ENCODE measurements at regions not wholly inside any gene's neighbourhood (a gene's known extent, or its start where the extent isn't known, plus 50 kb on each side); places are given as distances from the start of the nearest gene placed in this dataset.

DNA sequence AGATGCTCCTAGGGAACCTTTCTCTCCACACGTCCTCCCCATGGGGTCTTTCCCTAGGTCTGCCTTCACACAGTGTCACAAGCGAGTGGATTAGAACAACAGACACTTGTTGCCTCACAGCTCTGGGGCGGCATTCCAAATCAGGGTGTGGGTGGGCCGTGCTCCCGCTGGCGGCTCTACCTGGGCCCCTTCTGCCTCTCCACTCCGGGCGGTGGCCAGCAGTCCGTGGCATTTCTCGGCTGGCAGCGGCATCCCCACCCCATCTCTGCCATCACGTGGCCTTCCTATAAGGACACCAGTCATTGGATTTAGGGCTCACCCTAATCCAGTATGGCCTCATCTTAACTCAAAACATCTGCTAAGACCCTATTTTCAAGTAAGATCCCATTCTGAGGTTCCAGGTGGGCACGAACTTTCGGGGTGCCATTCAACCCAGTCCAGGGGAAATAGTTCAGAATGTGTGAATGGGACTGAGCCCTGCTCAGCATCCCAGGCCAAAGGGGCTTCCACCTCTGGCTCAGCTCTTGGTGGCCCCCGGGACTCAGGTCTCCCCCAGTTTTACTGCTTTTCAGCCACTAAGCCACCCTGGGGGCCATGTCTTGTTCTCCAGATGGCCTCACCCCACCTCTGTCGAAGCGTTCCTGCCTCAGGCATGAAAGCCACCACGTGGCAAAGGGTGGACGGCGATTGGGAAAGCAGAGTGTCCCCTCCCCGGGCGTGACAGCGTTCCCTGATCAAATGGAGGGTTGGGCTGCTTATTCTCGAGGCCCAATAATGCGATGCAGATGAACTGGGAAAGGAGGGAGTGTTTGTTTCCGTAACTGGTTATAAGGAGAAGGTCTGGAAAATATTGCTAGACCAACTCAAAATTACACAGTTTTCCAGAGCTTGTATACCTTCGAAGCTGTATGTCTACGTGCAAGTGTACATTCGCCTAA lies 350.0 kb downstream of the GLRX3 start:
- H3K9me3 Mint-ChIP-seq, result peaks cover 99% of the 10 kb centered on the region

More for the DNA sequence above, 350.0 kb downstream of the GLRX3 start:
- Mint-ChIP-seq H3K4me1 (no peaks in the 10 kb centered on the region), H3K27ac (no peak overlapping the region), H3K27me3 (ENCODE audit: insufficient read depth, low read depth, poor library complexity) (peaks cover 4% of the 10 kb centered on the region), H3K36me3 (ENCODE audit: low read depth) (peaks cover 34% of the 10 kb centered on the region; the same call in 2 of the 3 replicates), H3K4me3 (no peak overlapping the region)
- H4K20me1 ChIP-seq (replicated peaks; ENCODE audit: insufficient read depth), result no peaks in the 10 kb centered on the region
- no peaks in the 10 kb centered on the region for H3K79me2 ChIP-seq (replicated peaks; ENCODE audit: insufficient read depth)
- no peak overlapping the region for H3K4me2 ChIP-seq
- H3K4me3 ChIP-seq, result no peak overlapping the region
- H3K9me2 ChIP-seq (ENCODE audit: insufficient read depth), result no peaks in the 10 kb centered on the region
- DNase-seq (ENCODE audit: low spot score) (no peak), ATAC-seq (no peak)
- no peak overlapping the region for H3K27ac ChIP-seq (ENCODE audit: low read depth)
- H2AFZ ChIP-seq, result no peak overlapping the region
- no peaks in the 10 kb centered on the region for H3K27me3 ChIP-seq (ENCODE audit: insufficient read depth)
- H3K36me3 ChIP-seq (ENCODE audit: insufficient read depth), result no peaks in the 10 kb centered on the region
- H3F3A ChIP-seq (replicated peaks; ENCODE audit: low read depth), result no peaks in the 10 kb centered on the region
- no peak for TF ChIP-seq ZNF331 (CRISPR knock-in tag; IDR thresholded peaks at IDR 0.05; ENCODE audit: low read depth)
- TF ChIP-seq POLR2AphosphoS5 (IDR thresholded peaks at IDR 0.05; ENCODE audit: low read depth), result no peak
- no peak for TF ChIP-seq EZH2phosphoT487 (IDR thresholded peaks at IDR 0.05; ENCODE audit: unreplicated experiment)
- TF ChIP-seq, protein P1, sequence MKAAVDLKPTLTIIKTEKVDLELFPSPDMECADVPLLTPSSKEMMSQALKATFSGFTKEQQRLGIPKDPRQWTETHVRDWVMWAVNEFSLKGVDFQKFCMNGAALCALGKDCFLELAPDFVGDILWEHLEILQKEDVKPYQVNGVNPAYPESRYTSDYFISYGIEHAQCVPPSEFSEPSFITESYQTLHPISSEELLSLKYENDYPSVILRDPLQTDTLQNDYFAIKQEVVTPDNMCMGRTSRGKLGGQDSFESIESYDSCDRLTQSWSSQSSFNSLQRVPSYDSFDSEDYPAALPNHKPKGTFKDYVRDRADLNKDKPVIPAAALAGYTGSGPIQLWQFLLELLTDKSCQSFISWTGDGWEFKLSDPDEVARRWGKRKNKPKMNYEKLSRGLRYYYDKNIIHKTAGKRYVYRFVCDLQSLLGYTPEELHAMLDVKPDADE (IDR thresholded peaks at IDR 0.05), result no peak
- no peak for TF ChIP-seq JUNB (IDR thresholded peaks at IDR 0.05; ENCODE audit: unreplicated experiment)
- TF ChIP-seq, protein P2, sequence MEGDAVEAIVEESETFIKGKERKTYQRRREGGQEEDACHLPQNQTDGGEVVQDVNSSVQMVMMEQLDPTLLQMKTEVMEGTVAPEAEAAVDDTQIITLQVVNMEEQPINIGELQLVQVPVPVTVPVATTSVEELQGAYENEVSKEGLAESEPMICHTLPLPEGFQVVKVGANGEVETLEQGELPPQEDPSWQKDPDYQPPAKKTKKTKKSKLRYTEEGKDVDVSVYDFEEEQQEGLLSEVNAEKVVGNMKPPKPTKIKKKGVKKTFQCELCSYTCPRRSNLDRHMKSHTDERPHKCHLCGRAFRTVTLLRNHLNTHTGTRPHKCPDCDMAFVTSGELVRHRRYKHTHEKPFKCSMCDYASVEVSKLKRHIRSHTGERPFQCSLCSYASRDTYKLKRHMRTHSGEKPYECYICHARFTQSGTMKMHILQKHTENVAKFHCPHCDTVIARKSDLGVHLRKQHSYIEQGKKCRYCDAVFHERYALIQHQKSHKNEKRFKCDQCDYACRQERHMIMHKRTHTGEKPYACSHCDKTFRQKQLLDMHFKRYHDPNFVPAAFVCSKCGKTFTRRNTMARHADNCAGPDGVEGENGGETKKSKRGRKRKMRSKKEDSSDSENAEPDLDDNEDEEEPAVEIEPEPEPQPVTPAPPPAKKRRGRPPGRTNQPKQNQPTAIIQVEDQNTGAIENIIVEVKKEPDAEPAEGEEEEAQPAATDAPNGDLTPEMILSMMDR (conservative IDR thresholded peaks at IDR 0.05; ENCODE audit: low read depth in 2 of 2), result no peak
- TF ChIP-seq, protein P3, sequence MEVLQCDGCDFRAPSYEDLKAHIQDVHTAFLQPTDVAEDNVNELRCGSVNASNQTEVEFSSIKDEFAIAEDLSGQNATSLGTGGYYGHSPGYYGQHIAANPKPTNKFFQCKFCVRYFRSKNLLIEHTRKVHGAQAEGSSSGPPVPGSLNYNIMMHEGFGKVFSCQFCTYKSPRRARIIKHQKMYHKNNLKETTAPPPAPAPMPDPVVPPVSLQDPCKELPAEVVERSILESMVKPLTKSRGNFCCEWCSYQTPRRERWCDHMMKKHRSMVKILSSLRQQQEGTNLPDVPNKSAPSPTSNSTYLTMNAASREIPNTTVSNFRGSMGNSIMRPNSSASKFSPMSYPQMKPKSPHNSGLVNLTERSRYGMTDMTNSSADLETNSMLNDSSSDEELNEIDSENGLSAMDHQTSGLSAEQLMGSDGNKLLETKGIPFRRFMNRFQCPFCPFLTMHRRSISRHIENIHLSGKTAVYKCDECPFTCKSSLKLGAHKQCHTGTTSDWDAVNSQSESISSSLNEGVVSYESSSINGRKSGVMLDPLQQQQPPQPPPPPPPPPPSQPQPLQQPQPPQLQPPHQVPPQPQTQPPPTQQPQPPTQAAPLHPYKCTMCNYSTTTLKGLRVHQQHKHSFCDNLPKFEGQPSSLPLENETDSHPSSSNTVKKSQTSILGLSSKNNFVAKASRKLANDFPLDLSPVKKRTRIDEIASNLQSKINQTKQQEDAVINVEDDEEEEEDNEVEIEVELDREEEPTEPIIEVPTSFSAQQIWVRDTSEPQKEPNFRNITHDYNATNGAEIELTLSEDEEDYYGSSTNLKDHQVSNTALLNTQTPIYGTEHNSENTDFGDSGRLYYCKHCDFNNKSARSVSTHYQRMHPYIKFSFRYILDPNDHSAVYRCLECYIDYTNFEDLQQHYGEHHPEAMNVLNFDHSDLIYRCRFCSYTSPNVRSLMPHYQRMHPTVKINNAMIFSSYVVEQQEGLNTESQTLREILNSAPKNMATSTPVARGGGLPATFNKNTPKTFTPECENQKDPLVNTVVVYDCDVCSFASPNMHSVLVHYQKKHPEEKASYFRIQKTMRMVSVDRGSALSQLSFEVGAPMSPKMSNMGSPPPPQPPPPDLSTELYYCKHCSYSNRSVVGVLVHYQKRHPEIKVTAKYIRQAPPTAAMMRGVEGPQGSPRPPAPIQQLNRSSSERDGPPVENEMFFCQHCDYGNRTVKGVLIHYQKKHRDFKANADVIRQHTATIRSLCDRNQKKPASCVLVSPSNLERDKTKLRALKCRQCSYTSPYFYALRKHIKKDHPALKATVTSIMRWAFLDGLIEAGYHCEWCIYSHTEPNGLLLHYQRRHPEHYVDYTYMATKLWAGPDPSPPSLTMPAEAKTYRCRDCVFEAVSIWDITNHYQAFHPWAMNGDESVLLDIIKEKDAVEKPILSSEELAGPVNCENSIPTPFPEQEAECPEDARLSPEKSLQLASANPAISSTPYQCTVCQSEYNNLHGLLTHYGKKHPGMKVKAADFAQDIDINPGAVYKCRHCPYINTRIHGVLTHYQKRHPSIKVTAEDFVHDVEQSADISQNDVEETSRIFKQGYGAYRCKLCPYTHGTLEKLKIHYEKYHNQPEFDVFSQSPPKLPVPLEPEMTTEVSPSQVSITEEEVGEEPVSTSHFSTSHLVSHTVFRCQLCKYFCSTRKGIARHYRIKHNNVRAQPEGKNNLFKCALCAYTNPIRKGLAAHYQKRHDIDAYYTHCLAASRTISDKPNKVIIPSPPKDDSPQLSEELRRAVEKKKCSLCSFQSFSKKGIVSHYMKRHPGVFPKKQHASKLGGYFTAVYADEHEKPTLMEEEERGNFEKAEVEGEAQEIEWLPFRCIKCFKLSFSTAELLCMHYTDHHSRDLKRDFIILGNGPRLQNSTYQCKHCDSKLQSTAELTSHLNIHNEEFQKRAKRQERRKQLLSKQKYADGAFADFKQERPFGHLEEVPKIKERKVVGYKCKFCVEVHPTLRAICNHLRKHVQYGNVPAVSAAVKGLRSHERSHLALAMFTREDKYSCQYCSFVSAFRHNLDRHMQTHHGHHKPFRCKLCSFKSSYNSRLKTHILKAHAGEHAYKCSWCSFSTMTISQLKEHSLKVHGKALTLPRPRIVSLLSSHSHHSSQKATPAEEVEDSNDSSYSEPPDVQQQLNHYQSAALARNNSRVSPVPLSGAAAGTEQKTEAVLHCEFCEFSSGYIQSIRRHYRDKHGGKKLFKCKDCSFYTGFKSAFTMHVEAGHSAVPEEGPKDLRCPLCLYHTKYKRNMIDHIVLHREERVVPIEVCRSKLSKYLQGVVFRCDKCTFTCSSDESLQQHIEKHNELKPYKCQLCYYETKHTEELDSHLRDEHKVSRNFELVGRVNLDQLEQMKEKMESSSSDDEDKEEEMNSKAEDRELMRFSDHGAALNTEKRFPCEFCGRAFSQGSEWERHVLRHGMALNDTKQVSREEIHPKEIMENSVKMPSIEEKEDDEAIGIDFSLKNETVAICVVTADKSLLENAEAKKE (CRISPR knock-in tag; IDR thresholded peaks at IDR 0.05), result no peak
- no peak for TF ChIP-seq STAT1 (IDR thresholded peaks at IDR 0.05; ENCODE audit: unreplicated experiment)
- no peak for TF ChIP-seq NANOG (IDR thresholded peaks at IDR 0.05; ENCODE audit: borderline replicate concordance)
- H3K4me1 ChIP-seq (ENCODE audit: insufficient read depth), result no peaks in the 10 kb centered on the region

Data from GM23338 (cell line).